ENCODE measurements at regions not wholly inside any gene's neighbourhood (a gene's known extent, or its start where the extent isn't known, plus 50 kb on each side); places are given as distances from the start of the nearest gene placed in this dataset.

GRCh38 chr9:126017758-126018157 lies 270.6 kb downstream of the PBX3 start:
- ATAC-seq (no peak), DNase-seq (no peak)
- intact Hi-C loops (cut with DNase I, micrococcal nuclease), result no loop called here

GRCh38 chr9:126020836-126021235 lies 273.7 kb downstream of the PBX3 start:
- intact Hi-C loops (cut with DNase I, micrococcal nuclease), result no loop called here
- ATAC-seq (no peak), DNase-seq (no peak)

GRCh38 chr9:126023962-126024361 lies 276.8 kb downstream of the PBX3 start:
- intact Hi-C loops (cut with DNase I, micrococcal nuclease), result no loop called here
- DNase-seq (no peak), ATAC-seq (no peak)

GRCh38 chr9:126024581-126025230 lies 277.5 kb downstream of the PBX3 start:
- DNase-seq (no peak), ATAC-seq (no peak)
- intact Hi-C loops (cut with DNase I, micrococcal nuclease), result no loop called here

- intact Hi-C loops (cut with DNase I, micrococcal nuclease), result no loop called here
- DNase-seq (no peak), ATAC-seq (no peak)
Measured at GRCh38 chr9:126025991-126026390, 278.8 kb downstream of the PBX3 start.

- DNase-seq, result no peak
- ATAC-seq, result no peak
- intact Hi-C loops (cut with DNase I, micrococcal nuclease), result no loop called here
Measured at GRCh38 chr9:126027566-126027965, 280.4 kb downstream of the PBX3 start.

GRCh38 chr9:126028746-126029145 lies 281.6 kb downstream of the PBX3 start:
- DNase-seq (no peak), ATAC-seq (no peak)
- intact Hi-C loops (cut with DNase I, micrococcal nuclease), result no loop called here

GRCh38 chr9:126030716-126031115 lies 283.5 kb downstream of the PBX3 start:
- DNase-seq, result no peak
- intact Hi-C loops (cut with DNase I, micrococcal nuclease), result no loop called here
- no peak for ATAC-seq

- intact Hi-C loops (cut with DNase I, micrococcal nuclease), result no loop called here
- no peak for ATAC-seq
- DNase-seq, result no peak
Measured at GRCh38 chr9:126031116-126031515, 283.9 kb downstream of the PBX3 start.

GRCh38 chr9:126032135-126032534 lies 285.0 kb downstream of the PBX3 start:
- intact Hi-C loops (cut with DNase I, micrococcal nuclease), result no loop called here
- no peak for DNase-seq
- no peak for ATAC-seq

GRCh38 chr9:126033318-126033717 lies 286.1 kb downstream of the PBX3 start:
- ATAC-seq (no peak), DNase-seq (no peak)
- intact Hi-C loops (cut with DNase I, micrococcal nuclease), result no loop called here

GRCh38 chr9:126033956-126034355 lies 286.8 kb downstream of the PBX3 start:
- no peak for DNase-seq
- intact Hi-C loops (cut with DNase I, micrococcal nuclease), result no loop called here

GRCh38 chr9:126036881-126037291 lies 289.7 kb downstream of the PBX3 start:
- ATAC-seq, result no peak
- intact Hi-C loops (cut with DNase I, micrococcal nuclease), result no loop called here
- DNase-seq, result no peak

More at GRCh38 chr9:126033956-126034355, 286.8 kb downstream of the PBX3 start:
- no peak for ATAC-seq

- intact Hi-C loops (cut with DNase I, micrococcal nuclease), result no loop called here
- ATAC-seq (no peak), DNase-seq (no peak)
Measured at GRCh38 chr9:126038790-126039189, 287.8 kb upstream of the MVB12B start.

GRCh38 chr9:126043681-126044080 lies 282.9 kb upstream of the MVB12B start:
- intact Hi-C loops (cut with DNase I, micrococcal nuclease), result no loop called here
- ATAC-seq (no peak), DNase-seq (no peak)

- intact Hi-C loops (cut with DNase I, micrococcal nuclease), result no loop called here
- ATAC-seq, result no peak
- DNase-seq, result no peak
Measured at GRCh38 chr9:126049088-126049487, 277.5 kb upstream of the MVB12B start.

GRCh38 chr9:126049896-126050604 lies 276.6 kb upstream of the MVB12B start:
- ATAC-seq (no peak), DNase-seq (no peak)
- intact Hi-C loops (cut with DNase I, micrococcal nuclease), result no loop called here

- ATAC-seq (no peak), DNase-seq (no peak)
- intact Hi-C loops (cut with DNase I, micrococcal nuclease), result no loop called here
Measured at GRCh38 chr9:126050605-126050990, 276.0 kb upstream of the MVB12B start.

- DNase-seq (no peak), ATAC-seq (no peak)
- intact Hi-C loops (cut with DNase I, micrococcal nuclease), result no loop called here
Measured at GRCh38 chr9:126051446-126052130, 275.0 kb upstream of the MVB12B start.

- ATAC-seq, result no peak
- no peak for DNase-seq
- intact Hi-C loops (cut with DNase I, micrococcal nuclease), result no loop called here
Measured at GRCh38 chr9:126052791-126053190, 273.8 kb upstream of the MVB12B start.
